Gastroesophageal sphincter (tissue), 3 donors: ENCODE measurements at regions not wholly inside any gene's neighbourhood (a gene's known extent, or its start where the extent isn't known, plus 50 kb on each side); places are given as distances from the start of the nearest gene placed in this dataset.
"Not testable (repeated sequence)": the region's sequence is repeated elsewhere in the genome, so short reads cannot be mapped to it uniquely, and the experiment has no call there.

Experiments used
- CTCF ChIP-seq, 4 experiments: fragments of 200-600 bp in 2 of 4; fragments of 450-650 bp in 2 of 4; sonication (generic) in 1 of 4; IDR thresholded peaks; one replicate each; pipeline ENCODE4 v1.5.1; 2017 to 2019; ENCODE audit warnings: antibody characterized with exemption in 4 of 4, mild to moderate bottlenecking in 2 of 4, moderate library complexity in 2 of 4
- EP300 ChIP-seq: sonication (generic); formaldehyde crosslinking; IDR thresholded peaks from one replicate; pipeline ENCODE4 v1.6.1; 2017; ENCODE audit warnings: antibody characterized with exemption, mild to moderate bottlenecking
- POLR2A ChIP-seq, 2 donors: fragments of 450-650 bp; IDR thresholded peaks; one replicate each; pipeline ENCODE4 v1.6.1; 2017; ENCODE audit warnings: antibody characterized with exemption in 2 of 2, mild to moderate bottlenecking in 2 of 2, moderate library complexity in 1 of 2
- POLR2AphosphoS5 ChIP-seq: sonication (generic); formaldehyde crosslinking; IDR thresholded peaks from one replicate; pipeline ENCODE4 v1.6.1; 2017; ENCODE audit warnings: antibody characterized with exemption

GRCh38 chr21:6436205-6436604 is 4085.2 kb upstream of the TPTE start:
- TF ChIP-seq CTCF (IDR thresholded peaks at IDR 0.05); POLR2A (IDR thresholded peaks at IDR 0.05); POLR2AphosphoS5; EP300: not testable (repeated sequence)
